ENCODE measurements at regions not wholly inside any gene's neighbourhood (a gene's known extent, or its start where the extent isn't known, plus 50 kb on each side); places are given as distances from the start of the nearest gene placed in this dataset.

- TF ChIP-seq CTCF (IDR thresholded peaks at IDR 0.05) (no peak), POLR2AphosphoS5 (IDR thresholded peaks at IDR 0.05; ENCODE audit: insufficient read depth in 1 of 2, low read depth in 1 of 2) (no peak)
Observed at GRCh38 chr17:34525651-34526050, 53.7 kb upstream of the TMEM132E start.

All from vagina (tissue), 2 donors.